HG02798 (cell line): ENCODE measurements at regions not wholly inside any gene's neighbourhood (a gene's known extent, or its start where the extent isn't known, plus 50 kb on each side); places are given as distances from the start of the nearest gene placed in this dataset.

Experiments
- ATAC-seq: cut with Tn5 transposase; IDR thresholded peaks from one replicate; pipeline ENCODE4 v1.9.1; 2021; ENCODE audit warnings: mild to moderate bottlenecking; ENCODE audit not compliant: unreplicated experiment, poor library complexity

DNA sequence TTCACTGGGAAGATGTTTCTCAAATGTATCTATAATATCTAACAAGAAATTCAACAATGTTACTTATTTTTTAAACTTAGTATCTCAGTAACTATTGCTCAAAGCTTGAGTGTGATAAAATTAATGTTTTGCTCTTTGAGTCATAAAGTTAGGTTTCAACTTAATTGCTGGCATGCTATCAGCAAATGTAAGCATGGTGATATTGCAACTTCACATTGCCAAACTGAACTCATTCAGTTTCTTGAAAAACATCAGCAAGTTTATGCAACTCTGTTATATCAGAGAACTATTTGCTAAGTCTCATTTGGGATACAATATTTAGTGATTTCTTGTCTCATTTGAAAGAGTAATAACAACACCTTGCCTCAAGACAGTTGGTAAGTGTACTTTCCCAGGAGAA is 91.2 kb upstream of the KLF3 start:
- ATAC-seq, result no peak

DNA sequence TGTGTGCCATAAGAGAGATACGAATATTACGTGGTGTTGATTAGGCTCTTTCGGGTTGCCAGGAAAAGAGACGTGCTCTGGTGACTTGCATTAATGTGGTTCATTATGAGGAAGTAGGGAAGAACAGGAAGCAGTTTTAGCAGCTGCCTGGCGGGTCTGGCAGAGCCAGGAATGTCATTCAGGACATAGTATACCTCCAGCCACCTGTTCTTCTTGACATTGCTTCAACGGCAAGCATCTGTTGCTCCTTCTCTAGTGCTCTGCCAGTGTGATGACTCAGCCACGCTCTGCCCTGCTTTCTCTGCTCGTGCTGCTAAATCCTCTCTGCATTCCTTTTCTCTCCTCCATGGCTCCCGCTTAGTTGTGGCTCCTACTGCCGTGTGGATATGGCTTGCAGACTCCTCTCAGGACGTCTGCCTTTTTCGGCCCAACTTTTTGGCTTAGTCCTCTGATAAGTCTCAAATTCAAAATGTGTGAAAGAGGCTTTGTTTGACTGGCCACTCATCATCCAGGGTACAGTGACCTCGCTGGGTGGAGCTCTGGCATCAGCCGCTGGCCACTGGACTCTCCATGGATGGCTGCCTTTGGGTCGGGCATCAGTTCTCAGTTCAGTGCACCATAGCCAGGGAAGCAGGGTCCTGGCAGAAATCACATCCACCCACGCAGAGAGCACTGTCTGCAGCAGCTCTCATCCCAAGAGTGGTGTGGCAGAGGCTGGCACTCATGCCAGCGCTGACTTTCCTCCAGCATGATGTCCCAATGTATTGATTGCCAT is 89.3 kb upstream of the KLF3 start:
- no peak for ATAC-seq

DNA sequence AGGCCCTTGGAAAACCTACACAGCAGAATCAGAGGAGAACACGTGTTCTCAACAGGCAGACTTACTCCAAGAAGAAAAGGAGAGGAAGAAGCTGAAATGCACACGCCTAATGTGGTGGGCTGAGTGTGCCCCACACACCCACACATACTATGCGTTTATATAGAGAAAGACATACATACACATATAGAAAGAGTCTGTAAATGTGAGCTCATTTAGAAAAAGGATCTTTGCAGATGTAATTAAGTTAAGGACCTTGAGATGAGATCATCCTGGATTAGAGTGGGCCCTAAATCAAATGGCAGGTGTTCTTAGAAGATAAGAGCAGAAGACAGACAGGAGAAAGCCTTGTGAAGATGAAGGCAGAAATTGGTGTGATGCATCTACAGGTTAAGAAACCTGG is 87.2 kb upstream of the KLF3 start:
- no peak for ATAC-seq

DNA sequence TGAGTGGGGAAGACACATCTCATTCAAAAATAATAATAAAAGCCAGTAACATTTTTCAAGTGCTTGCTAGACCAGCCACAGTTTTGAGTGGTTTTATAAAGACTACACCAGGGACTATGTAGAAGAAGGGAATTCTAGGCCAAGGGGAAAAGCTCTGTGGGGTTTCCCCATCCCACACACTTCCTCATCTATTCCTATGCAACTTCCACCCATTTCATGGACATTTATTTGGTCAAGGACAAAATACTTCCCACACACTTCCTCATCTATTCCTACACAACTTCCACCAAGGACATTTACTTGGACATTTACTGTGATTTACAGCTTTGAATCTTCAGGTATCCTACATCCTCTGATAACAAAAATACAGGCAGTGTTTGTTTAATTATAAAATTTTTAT is 86.5 kb upstream of the KLF3 start:
- ATAC-seq, result no peak

DNA sequence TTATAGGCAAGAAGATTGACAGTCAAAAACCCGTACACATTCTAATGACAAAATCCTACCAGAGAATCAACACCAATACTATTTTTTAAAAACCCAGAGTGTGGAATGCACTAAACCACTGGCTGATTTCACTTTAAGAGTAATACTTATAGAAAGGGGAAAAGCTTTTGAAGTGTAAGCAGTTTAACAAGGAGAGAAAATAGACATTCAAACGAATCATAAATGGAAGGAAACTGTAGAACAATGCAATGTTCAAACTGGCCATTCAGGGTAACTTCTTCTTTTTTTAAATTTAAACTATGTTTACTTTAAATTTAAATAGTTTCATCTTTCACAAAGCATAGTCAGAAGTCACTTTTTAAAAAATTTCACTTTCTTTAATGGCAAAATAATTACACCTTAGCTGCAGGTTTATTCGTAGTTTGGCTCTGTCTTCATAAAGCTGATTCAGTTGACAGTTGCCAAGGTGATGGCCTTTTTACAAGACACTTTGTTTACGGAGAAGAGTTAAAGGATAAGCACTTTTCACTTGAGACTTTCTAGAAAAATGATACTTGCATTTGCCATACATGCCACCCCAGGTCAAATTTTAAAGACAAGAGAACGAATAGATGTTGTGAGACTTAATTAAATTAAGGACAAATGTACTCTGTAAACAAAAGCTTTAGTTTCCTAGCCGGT is 82.4 kb upstream of the KLF3 start:
- ATAC-seq, result no peak

DNA sequence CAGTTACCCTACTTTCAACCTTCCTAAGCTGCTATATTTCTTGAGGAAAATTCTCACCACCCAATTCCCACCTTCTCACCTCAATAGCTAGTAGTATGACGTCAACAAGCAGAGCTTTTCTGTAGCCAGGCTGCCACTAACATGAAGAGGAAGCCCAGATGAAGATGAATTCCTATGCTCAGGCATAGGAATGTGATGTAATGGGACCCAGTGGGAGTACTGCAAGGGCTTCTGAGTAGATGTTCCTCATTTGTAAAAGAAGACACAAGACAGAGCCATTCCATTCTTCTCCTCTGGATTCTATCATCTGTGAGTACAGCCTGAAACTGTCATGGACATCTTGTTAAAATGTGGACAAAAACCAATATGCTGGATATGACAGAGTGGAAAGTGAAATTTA is 81.6 kb upstream of the KLF3 start:
- ATAC-seq, result no peak

DNA sequence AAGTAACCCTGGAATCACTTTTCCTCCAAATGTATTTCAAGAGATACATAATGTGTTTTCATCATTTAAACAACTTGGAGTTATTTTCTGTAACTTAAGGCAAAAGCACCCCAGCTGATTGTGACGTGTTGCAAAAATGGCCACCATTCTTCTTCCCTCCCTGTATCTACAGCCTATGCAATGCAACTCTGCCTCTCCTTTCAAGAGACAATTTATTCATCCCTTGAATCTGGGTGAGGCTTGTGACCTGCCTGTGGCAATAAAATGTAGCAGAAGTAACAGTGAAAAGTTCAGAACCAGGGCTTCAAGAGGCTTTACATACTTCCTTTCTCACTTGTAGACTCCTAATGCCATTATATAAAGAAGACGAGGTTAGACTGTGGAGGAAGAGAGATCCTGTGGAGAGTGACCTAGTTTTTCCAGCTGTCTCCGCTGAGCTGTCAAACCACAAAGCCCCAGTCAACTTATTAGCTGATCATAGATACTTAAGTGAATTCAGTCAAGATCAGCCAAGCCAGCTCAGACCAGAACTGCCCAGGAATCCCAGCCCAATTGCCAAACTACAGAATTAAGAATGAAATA is 81.0 kb upstream of the KLF3 start:
- no peak for ATAC-seq

DNA sequence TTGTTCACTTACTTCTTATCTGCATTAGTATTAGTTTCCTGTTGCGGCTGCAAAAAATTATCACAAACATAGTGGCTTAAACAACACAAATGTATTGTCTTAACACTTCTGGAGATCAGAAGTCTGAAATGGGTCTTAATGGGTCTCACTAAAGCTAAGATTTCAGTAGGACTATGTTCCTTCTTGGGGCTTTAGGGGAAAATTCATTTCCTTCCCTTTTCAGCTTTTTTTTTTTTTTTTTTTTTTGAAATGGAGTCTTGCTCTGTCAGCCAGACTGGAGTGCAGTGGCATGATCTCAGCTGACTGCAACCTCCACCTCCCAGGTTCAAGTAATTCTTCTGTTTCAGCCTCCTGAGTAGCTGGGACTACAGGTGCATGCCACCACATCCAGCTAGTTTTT is 78.1 kb upstream of the KLF3 start:
- ATAC-seq, result no peak

DNA sequence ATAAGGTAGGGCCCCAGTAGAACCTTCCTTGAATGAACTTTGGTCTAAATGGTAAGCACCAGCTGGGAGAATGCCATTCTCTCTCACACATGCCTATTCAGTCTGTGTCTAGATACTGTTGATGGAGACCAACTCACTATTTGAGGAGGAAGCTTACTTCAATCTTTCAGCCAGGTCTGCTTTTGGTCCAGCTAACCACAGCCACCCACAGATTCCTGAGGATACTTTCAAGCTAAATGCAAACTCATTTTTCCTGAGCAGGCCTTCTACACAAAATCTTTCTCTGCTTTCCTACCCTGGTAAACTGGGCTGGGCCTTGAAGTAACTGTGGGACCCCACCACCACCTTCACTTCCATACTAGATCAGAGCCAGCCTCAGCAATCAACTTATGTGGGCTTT is 76.9 kb upstream of the KLF3 start:
- no peak for ATAC-seq

DNA sequence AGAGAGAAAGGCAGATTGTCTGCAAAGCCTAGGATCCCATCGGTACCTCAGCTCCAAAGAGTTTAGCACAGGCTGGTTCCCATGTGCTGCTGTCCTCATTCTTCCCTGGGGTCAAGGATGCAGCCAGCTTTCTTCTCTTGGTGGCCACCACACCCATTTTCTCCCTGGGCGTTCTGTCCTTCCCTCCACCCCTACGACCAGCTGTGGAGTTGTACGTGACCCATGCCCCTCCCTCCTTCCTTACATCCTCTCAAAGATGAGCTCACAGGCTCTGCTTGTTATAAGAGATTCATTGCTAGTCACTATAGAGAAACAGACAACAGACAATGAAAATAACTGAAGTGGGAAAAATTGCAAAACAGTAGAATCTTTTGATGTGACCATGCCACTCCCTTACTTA is 74.0 kb upstream of the KLF3 start:
- no peak for ATAC-seq

DNA sequence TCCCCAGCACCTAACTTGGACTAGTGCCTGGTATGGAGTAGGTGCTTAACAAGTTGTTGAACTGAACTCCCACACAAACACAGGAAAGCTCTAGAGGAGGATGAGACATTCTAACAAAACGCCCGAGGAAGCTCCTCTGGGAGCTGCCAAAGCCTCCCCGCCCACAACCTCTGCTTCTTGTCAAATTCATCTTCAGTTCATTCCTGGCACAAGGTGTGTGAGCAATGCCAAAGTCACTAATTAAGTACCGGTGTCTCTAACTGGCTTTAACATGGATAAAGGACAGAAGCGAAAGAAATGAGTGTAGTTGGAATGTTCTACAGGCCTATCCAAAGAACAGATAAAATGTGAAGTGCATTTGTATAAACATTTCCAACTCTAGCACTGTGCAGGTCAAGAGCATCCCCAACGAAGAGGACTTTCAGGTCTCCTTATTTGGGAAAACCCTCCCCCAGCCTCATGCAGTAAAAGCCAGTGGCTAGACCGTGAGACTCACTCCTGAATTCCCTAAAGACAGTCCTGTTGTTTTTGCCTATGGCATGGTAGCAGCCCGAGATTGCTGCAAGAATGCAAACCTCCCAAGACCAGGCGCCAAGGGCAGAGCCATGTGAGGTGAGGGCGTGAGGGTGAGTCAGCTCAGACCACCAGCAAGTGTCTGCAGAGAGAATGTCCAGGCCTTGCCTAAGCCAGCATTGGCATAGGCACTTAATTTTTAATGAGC is 72.2 kb upstream of the KLF3 start:
- no peak for ATAC-seq

DNA sequence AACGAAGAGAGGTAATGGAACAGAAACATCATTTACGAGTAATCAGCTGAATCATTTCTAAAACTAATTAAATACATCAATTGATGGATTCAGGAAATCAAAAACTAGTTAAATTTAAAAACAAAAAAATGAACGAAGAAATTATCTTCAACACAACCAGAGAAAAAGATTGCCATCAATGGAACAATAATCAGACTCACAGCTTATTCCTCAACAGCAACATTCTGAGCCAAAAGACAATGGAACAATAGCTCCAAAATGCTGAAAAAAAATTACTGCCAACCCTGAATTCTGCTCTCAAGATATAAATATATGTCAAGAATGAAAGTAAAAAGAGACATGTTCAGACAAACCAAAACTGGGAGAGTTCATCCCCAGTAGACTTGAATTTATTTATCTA is 65.5 kb upstream of the KLF3 start:
- no peak for ATAC-seq

DNA sequence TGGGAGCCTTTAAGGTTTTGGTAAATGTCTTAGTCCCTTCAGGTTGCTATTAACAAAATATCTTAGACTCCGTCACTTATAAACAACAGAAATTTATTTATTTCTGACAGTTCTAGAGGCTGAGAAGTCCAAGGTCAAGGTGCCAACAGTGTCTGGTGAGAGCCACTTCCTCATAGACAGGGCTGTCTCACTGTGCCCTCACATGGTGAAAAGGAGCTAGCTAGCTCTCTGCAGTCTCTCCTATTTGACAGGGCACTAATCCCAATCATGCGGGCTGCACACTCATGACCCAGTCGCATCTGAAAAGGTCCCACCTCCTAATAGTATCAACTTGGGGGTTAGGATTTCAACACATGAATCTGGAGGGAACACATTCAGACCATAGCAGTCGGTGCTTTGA is 63.4 kb upstream of the KLF3 start:
- no peak for ATAC-seq

DNA sequence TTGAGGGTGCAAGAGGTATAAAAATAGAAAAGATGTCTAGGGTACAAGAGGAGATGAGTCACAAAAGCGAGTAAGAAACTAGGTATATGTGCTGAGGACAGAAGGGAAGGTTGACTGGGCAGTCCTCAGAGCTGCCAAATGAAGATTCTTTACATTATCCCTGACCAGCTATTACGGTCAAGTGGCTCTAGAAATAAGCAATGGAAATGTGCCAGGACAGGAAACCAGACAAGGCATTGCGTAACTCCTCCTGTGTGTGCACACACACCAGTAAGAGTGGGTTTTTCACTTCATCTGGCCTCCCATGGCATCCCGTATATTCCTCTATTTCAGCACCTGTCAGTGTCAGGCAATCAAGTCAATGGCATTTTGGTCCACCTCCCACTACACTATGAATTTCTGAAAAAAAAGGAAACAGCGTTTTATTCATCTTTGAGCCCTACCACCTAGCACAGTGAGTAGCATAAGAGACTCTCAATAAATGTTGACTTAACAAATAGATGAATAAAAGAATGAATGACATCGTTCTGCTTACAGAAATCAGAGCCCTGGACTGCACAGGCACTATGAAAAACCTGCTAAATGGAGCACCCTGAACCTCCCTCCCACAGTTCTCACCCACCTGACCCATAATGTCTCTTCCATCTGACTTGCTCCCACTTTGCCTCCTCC is 62.6 kb upstream of the KLF3 start:
- ATAC-seq, result no peak

DNA sequence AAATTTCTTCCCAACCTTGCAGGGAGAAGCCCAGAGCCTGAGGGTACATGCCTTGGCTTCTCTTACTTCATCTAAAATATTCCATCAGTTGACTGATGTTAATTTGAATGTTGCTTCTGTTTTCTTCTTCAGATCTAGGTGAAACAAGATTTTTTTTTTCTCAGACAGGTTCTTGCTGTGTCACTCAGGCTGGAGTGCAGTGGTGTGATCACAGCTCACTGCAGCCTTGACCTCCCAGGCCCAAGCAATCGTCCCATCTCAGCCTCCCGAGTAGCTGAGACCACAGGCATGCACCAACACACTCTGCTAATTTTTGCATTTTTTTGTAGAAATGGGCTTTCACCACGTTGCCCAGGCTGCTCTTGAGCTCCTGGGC is 62.1 kb upstream of the KLF3 start:
- no peak for ATAC-seq

DNA sequence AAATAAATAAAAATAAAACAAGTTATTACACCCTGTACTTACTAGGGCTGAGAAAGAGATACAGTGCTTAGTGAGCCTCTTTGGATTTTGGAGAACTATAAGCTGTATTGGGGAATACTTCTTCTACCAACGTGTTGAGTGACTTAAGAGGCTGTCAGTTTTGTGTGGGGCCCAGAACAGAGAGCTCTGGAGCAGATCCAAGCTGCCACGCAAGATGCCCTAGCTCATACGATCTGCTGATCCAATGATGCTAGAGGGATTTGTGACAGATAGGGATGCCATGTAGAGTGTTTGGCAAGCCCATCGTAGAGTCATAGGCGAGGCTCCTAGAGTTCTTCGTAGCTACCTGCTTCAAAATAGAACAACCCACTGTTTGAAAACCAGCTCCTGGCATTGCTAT is 60.3 kb upstream of the KLF3 start:
- ATAC-seq, result no peak

DNA sequence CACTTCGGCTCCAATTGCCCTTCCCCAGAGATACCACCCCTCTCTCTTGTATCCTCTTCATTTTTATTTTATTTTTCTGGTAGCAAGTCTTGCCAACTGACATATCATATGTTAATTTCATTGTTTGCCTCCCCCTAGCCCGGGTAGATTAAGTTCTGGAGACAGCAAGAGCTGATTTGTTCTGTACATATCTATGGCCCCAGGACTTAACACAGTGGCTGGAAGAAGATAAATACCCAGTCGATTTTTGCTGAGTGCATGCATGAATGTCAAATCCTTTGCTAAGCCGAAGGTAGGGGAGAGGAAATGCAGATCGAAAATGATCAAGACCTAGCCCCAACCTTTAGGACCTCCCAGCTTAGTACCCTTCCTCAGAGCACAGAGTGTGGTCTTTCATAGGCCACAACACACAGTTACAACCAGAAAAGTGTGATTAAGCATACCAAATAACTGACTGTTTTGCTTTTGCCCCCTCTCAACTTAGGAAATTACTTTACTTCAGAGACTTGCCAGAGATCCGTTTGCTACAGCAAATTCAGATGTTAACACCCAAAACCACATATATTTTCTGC is 58.7 kb upstream of the KLF3 start:
- ATAC-seq, result no peak

DNA sequence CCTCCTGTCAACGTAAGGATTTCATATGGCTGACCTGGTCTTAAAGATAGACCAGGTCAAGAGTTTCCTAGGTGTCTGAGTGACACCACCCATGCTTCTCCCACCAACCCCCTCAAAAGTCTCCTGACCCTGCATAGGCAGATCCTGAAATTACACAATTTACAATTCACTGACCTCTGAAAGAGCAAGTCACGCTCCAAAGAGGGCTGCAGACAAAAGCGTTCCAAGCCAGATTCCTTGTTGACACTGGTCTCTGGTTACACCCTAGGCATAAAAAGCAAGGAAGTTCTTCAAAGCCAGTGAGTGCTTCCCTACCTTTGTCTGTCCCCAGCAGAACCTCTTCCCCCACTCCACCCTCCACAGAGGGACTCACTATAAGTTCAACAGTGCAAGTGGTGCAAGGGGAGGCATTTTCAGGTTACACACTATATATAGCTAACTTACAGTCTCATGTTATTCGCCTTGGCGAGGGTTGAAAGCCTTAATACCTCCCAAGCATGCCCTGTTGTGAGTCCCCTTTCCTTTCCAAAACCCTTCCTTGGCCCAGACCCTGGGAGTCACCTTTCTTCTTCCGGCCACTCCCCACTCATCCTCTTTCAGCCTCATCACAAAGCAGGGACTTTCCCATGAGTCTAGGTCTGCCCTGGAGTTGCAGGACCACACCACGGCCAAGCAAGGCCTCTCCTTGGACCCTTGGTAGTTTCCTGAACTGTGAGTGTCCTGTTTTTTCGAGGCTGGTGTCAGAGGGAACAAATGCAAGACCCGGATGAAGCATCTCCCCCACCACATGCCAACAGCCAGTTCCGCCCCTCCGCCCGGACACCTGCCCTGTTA is 58.0 kb upstream of the KLF3 start:
- no peak for ATAC-seq

DNA sequence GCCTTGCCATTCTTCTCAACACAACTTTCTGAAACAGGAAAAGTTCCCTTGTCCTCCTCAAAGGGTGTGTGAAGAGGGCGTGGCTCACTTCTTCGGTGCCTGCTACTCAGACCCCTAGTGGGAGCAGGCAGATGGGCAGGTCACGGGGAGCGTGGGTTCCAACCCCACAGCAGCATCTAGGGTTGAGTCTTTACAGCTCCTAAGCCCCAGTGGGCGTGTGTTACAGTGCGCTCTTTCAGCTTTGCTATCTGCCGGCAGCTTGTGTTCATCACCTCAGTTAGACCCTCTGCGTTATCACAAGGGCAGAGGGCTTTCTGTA is 57.5 kb upstream of the KLF3 start:
- no peak for ATAC-seq

DNA sequence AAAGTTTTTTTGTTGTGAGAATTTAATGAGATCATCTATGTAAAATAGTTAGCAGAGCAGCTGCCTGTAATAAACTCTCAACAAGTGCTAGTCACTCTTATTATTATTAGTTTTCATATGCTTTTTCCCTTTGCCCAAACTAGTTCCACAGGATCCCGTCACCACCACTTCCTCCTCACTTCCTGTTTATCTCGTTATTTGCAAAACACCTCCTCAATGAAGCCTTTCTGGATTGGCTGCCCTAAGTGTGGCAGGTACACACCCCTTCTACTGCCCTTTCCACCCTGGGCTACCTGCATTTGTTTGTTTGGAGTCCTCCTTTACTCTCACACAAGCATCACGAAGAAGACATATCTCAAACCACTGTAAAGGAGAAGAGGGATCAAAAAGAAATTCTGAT is 54.4 kb upstream of the KLF3 start:
- ATAC-seq, result no peak
